ENCODE measurements at regions not wholly inside any gene's neighbourhood (a gene's known extent, or its start where the extent isn't known, plus 50 kb on each side); places are given as distances from the start of the nearest gene placed in this dataset.

- DNase-seq: no peak
Observed at GRCh38 chr3:66751842-66752241, 246.3 kb upstream of the KBTBD8 start.

DNA sequence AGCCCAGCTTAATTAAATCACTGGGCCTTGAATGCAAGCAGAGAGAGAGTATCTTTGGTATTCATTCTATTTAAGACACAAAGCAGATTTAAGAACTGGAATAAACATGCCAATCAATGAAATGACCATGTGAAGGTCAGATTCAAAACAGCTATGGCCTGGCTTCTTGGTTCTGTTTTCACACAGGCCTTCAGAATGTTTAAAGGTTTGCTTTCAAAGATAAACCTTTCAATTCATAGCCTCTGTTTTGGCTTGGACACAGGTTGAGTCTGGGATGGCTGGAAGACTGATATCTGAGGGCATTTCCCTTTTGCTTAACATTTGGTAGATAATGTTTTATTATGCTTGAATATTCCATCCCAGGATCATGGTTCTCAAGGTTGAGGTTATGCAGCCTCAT lies 244.4 kb upstream of the KBTBD8 start:
- no peak for DNase-seq

- DNase-seq: no peak
Observed at GRCh38 chr3:66754613-66755012, 243.5 kb upstream of the KBTBD8 start.

- DNase-seq: no peak
Observed at GRCh38 chr3:66755924-66756323, 242.2 kb upstream of the KBTBD8 start.

DNA sequence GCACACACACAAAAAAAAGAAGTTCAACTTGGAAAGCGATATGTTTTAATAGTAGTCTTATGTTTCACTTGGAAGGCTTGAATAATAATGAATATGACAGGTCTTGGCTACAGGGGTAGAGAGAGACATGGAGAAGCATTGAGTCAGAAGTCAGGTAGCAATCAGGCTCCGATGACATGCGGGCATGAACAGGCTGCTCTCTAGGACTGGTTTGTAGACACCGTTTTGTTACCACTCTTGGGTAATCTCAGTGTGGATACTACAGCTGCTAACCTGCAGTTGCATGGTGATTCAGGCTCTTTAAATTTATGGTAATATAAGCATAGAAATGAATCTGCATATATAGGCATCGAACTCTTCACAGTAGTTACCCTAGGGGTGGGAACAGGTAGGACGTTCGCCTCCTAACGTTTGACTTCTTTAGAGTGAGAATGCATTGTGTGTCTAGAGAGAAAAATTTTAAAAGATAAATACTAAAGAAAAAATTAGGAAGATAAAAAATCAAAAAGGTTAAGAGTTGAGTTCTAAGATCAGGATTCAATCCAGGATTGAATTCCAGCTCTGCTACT lies 241.6 kb upstream of the KBTBD8 start:
- no peak for DNase-seq

GRCh38 chr3:66761093-66761780 lies 236.9 kb upstream of the KBTBD8 start:
- no peak for DNase-seq

- DNase-seq: peak; percentile 47
Observed at GRCh38 chr3:66762916-66763693, 235.0 kb upstream of the KBTBD8 start.

GRCh38 chr3:66778107-66778506 lies 220.0 kb upstream of the KBTBD8 start:
- DNase-seq: no peak

GRCh38 chr3:66778777-66779176 lies 219.3 kb upstream of the KBTBD8 start:
- DNase-seq: no peak

GRCh38 chr3:66785191-66785909 lies 212.8 kb upstream of the KBTBD8 start:
- DNase-seq: no peak

- no peak for DNase-seq
Observed at GRCh38 chr3:66789580-66790237, 208.4 kb upstream of the KBTBD8 start.

DNA sequence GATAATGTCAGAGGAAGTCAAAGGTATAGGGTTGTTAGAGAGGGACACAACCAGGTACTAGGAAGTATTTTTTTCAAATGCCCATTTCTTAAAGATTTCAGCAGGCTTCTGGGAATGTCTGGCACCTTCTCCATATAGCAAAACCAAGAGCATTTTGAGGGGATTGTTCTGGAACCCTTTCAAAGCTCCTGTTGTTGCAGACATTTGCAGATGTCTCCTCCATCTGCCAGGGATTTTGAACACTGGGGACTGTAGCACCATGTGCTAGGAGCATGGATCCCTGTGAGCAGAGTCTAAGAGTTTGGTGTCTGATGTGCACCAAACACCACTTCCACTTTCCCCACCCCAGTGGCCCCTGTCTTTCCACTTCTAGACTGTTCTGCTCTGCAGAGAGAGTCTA lies 206.0 kb upstream of the KBTBD8 start:
- DNase-seq: no peak

GRCh38 chr3:66795365-66795764 lies 202.7 kb upstream of the KBTBD8 start:
- no peak for DNase-seq

DNA sequence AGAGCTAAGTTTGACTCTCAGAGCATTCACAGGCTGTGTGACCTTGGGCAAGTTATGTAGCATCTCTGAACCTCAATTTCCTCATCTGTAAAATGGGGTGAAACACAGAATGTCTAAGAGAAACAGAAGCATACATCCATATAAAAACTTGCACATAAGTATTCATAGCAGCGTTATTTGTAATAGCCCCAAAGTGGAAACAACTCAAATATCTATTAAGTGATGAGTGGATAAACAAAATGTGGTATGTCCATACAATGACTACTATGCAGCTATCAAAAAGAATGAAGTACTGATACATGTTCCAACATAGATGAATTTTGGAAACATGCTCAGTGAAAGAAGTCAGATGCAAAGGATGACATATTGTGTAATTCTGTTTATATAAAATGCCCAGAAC lies 201.8 kb upstream of the KBTBD8 start:
- DNase-seq: no peak

DNA sequence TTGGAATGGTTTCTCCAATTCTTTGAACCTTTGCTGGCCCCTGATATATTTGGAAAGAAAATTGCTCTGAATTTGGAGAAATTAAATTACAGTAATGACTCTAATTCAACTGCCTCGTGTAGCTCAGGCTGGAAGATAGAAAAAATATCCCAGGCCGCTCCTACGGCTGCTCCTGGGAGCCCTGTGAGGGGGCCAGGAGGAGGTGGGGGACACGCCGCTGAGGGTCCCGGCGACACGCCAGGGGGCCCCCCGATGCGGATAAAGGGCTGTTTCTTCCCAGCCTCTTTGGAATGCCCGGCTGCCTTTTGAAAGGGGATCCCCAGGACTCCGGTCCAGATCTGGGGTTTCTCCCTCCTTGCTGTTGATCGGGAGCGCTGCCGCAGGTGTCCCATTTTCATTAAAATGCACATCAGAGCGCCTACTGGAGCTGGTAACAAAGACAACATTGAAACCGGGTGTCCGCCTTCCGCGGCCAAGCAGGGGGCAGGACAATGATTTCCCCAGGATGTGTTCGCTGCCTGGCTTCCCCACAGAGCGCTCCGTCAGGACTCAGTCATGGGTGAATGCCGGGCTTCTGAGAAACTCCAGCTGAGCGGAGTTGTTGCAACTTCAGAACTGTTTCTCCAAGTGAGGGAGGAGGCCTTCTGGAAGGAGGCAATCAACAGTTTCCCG lies 200.1 kb upstream of the KBTBD8 start:
- DNase-seq: peak; percentile 43

DNA sequence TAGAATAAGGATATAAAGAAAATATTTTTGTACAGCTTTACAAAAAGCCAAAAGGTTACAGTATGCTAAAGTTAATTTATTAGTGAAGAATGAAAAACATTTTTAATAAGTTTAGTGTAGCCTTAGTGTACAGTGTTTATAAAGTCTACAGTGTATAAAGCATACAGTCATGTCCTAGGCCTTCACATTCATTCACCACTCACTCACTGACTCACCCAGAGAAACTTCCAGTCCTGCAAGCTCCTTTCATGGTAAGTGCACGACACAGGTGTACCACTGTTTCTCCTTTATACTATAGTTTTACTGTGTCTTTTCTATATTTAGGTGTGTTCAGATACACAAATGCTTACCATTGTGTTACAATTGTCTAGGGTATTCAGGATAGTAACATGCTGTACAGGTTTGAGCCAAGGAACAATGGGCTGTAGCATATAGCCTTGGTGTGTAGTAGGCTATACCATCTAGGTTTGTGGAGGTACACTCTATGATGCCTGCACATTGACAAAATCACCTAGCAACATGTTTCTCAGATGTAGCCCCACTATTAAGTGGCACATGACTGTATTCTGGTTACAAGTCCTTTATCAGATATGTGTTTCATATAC lies 197.1 kb upstream of the KBTBD8 start:
- DNase-seq: no peak

DNA sequence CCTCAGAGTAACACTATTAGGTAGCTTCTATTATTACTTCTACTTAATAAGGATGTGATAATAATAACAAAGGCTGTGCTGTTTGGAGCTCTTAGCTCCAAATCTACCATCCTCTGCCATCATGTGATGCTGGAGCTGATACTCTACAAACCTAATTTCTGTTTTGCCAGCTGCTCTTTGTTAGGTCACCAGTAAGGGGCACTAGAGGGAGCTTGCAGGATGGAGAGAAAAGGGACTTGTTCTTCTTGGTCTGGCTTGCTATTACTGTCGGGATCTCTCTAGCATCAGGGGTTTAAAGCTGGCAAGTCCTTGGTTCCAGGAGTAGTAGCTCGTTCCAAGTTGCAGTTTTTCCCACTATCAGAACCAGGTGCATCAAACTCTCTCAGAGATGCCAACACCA lies 194.9 kb upstream of the KBTBD8 start:
- DNase-seq: no peak

- DNase-seq: no peak
Observed at GRCh38 chr3:66803721-66804695, 194.1 kb upstream of the KBTBD8 start.

GRCh38 chr3:66808891-66809594 lies 189.1 kb upstream of the KBTBD8 start:
- DNase-seq: no peak

GRCh38 chr3:66809595-66809958 lies 188.5 kb upstream of the KBTBD8 start:
- DNase-seq: no peak

Measured in femur (tissue), 1 donor.